NCI-H446 treated with DMSO at 0.1 percent for 48 hours (cell line): ENCODE measurements at regions not wholly inside any gene's neighbourhood (a gene's known extent, or its start where the extent isn't known, plus 50 kb on each side); places are given as distances from the start of the nearest gene placed in this dataset.
"Not testable (repeated sequence)": the region's sequence is repeated elsewhere in the genome, so short reads cannot be mapped to it uniquely, and the experiment has no call there.

ENCODE experiments used
- DNase-seq: peaks from one replicate; lab custom pipeline; 2025; lab: John Stamatoyannopoulos, UW

- no peak for DNase-seq
Observed at GRCh38 chr17:22503322-22503899, 811.1 kb downstream of the KCNJ18 start.

GRCh38 chr17:22505660-22506059 is 813.3 kb downstream of the KCNJ18 start:
- DNase-seq = no peak

- DNase-seq = no peak
Observed at GRCh38 chr17:22506231-22506630, 813.9 kb downstream of the KCNJ18 start.

- no peak for DNase-seq
Observed at GRCh38 chr17:22506861-22507260, 814.5 kb downstream of the KCNJ18 start.

- DNase-seq = no peak
Observed at GRCh38 chr17:22507823-22508222, 815.5 kb downstream of the KCNJ18 start.

- no peak for DNase-seq
Observed at GRCh38 chr17:22510504-22510903, 818.2 kb downstream of the KCNJ18 start.

- DNase-seq = no peak
Observed at GRCh38 chr17:22511431-22511830, 819.1 kb downstream of the KCNJ18 start.

GRCh38 chr17:22512057-22512456 is 819.7 kb downstream of the KCNJ18 start:
- no peak for DNase-seq

- no peak for DNase-seq
Observed at GRCh38 chr17:22512506-22512905, 820.2 kb downstream of the KCNJ18 start.

- no peak for DNase-seq
Observed at GRCh38 chr17:22512997-22513538, 820.7 kb downstream of the KCNJ18 start.

GRCh38 chr17:22514315-22514714 is 822.0 kb downstream of the KCNJ18 start:
- no peak for DNase-seq

GRCh38 chr17:22514767-22515320 is 822.5 kb downstream of the KCNJ18 start:
- no peak for DNase-seq

GRCh38 chr17:22515599-22515998 is 823.3 kb downstream of the KCNJ18 start:
- no peak for DNase-seq

- DNase-seq = no peak
Observed at GRCh38 chr17:22516861-22517636, 824.7 kb downstream of the KCNJ18 start.

GRCh38 chr17:22517716-22518115 is 825.4 kb downstream of the KCNJ18 start:
- DNase-seq = no peak

- DNase-seq = no peak
Observed at GRCh38 chr17:22518185-22518584, 825.9 kb downstream of the KCNJ18 start.

- DNase-seq = not testable (repeated sequence)
Observed at GRCh38 chr17:22548873-22549272, 856.5 kb downstream of the KCNJ18 start.

- not testable (repeated sequence) for DNase-seq
Observed at GRCh38 chr17:22551695-22552415, 859.5 kb downstream of the KCNJ18 start.

GRCh38 chr17:22569459-22570143 is 877.3 kb downstream of the KCNJ18 start:
- DNase-seq = no peak

- DNase-seq = no peak
Observed at GRCh38 chr17:22570144-22570845, 878.0 kb downstream of the KCNJ18 start.

- no peak for DNase-seq
Observed at GRCh38 chr17:22599322-22599721, 907.0 kb downstream of the KCNJ18 start.
